ENCODE measurements at regions not wholly inside any gene's neighbourhood (a gene's known extent, or its start where the extent isn't known, plus 50 kb on each side); places are given as distances from the start of the nearest gene placed in this dataset.
"Not testable (repeated sequence)": the region's sequence is repeated elsewhere in the genome, so short reads cannot be mapped to it uniquely, and the experiment has no call there.

DNA sequence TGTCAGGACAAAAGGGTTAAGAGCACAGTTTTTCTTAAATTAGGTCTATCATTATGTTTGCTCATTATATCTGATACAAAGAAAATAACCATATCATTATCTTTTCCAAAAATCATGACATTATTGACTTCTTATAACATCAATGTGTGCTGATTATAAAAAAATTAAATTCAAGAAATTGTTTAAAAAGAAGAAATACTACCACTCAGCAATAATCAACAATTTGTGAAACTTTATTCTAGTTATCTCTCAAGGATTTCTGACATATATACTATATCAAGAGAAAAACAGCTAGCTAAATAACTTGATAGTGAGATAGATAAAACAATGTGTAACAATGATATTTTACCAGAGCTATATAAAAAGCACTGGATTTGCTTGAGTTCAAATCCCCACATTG, 360.7 kb upstream of the PHF14 start:
- no peaks in the 10 kb centered on the region for H3K36me3 Mint-ChIP-seq
- no peak overlapping the region for H3K27ac Mint-ChIP-seq

GRCh38 chr7:10618953-10619352, 354.7 kb upstream of the PHF14 start:
- H3K4me3 Mint-ChIP-seq: no peak overlapping the region
- CTCF ChIA-PET: no interaction called here
- no peaks in the 10 kb centered on the region for H3K27me3 Mint-ChIP-seq
- no peak overlapping the region for H3K27ac Mint-ChIP-seq
- no peak for DNase-seq
- no peaks in the 10 kb centered on the region for H3K9me3 Mint-ChIP-seq
- no peaks in the 10 kb centered on the region for H3K4me1 Mint-ChIP-seq
- no peaks in the 10 kb centered on the region for H3K36me3 Mint-ChIP-seq

More for the DNA sequence above, 360.7 kb upstream of the PHF14 start:
- Mint-ChIP-seq H3K4me3 (no peak overlapping the region), H3K4me1 (no peaks in the 10 kb centered on the region), H3K9me3 (no peaks in the 10 kb centered on the region), H3K27me3 (no peaks in the 10 kb centered on the region)
- DNase-seq: no peak
- CTCF ChIA-PET: no interaction called here

DNA sequence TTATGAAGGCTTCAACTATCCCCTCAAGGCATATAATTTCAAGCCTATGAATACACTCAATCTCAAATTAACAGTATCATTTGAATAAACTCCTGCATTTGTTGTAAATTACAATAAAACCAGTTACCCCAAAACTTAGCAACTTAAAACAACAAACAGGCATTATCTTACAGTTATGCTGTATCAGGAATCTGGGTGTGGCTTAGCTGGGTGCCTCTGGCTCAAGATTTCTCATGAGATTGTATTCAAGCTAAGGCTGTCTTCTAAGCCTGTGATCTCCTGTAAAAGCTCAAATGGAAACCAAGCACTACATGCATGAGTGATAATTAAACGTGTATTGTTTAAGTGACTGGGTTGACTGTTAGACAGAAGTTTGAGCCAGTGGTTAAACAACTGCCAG, 341.0 kb upstream of the PHF14 start:
- DNase-seq: no peak
- Mint-ChIP-seq H3K27ac (no peak overlapping the region), H3K4me3 (no peak overlapping the region), H3K27me3 (no peaks in the 10 kb centered on the region), H3K9me3 (no peaks in the 10 kb centered on the region), H3K4me1 (no peaks in the 10 kb centered on the region), H3K36me3 (no peaks in the 10 kb centered on the region)
- CTCF ChIA-PET: no interaction called here

GRCh38 chr7:10634239-10634638, 339.4 kb upstream of the PHF14 start:
- Mint-ChIP-seq H3K4me1 (no peaks in the 10 kb centered on the region), H3K4me3 (no peak overlapping the region), H3K27me3 (no peaks in the 10 kb centered on the region), H3K9me3 (no peaks in the 10 kb centered on the region), H3K27ac (no peak overlapping the region), H3K36me3 (no peaks in the 10 kb centered on the region)
- CTCF ChIA-PET: no interaction called here
- DNase-seq: no peak

DNA sequence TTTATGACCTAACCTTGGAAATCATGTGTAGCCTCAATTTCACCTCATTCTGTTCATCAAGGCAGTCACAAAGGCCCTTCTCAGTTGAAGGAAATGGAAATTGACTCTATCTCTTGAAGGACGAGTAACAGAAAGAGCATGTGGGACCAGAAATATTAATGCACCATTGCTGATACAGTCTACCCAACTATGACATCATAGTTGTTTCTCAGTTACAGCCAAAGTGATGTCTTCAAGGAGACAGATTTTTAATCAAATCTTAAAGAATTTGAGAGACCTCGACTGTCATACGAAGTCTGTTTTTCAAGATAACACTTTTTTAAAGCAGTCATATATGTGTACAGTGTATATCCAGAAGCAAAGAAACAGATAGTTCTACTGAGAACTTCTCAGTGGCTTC, 335.7 kb upstream of the PHF14 start:
- Mint-ChIP-seq H3K36me3 (no peaks in the 10 kb centered on the region), H3K4me1 (peaks cover 5% of the 10 kb centered on the region)
- CTCF ChIA-PET: interaction anchor here (1.1 kb wide), 1 partner anchor 251 kb away, joined by 3 read pairs; no protein-coding TSS in a partner anchor

GRCh38 chr7:10643545-10643944, 330.1 kb upstream of the PHF14 start:
- no peaks in the 10 kb centered on the region for H3K36me3 Mint-ChIP-seq
- peaks cover 9% of the 10 kb centered on the region for H3K27me3 Mint-ChIP-seq
- H3K4me3 Mint-ChIP-seq: no peak overlapping the region
- CTCF ChIA-PET: no interaction called here
- DNase-seq: peak; percentile 29
- H3K4me1 Mint-ChIP-seq: peaks cover 22% of the 10 kb centered on the region
- no peak overlapping the region for H3K27ac Mint-ChIP-seq
- H3K9me3 Mint-ChIP-seq: no peaks in the 10 kb centered on the region

More for the DNA sequence above, 335.7 kb upstream of the PHF14 start:
- no peak for DNase-seq
- H3K27ac Mint-ChIP-seq: no peak overlapping the region
- no peak overlapping the region for H3K4me3 Mint-ChIP-seq
- H3K9me3 Mint-ChIP-seq: no peaks in the 10 kb centered on the region
- peaks cover 9% of the 10 kb centered on the region for H3K27me3 Mint-ChIP-seq

- Mint-ChIP-seq H3K9me3 (no peaks in the 10 kb centered on the region), H3K4me3 (no peak overlapping the region), H3K4me1 (peaks cover 22% of the 10 kb centered on the region), H3K27ac (no peak overlapping the region), H3K27me3 (peaks cover 5% of the 10 kb centered on the region), H3K36me3 (no peaks in the 10 kb centered on the region)
- CTCF ChIA-PET: no interaction called here
- DNase-seq: no peak
These were observed 328.8 kb upstream of the PHF14 start for GRCh38 chr7:10644849-10645248.

- Mint-ChIP-seq H3K36me3 (no peaks in the 10 kb centered on the region), H3K9me3 (no peaks in the 10 kb centered on the region), H3K4me1 (peaks cover 22% of the 10 kb centered on the region), H3K27ac (no peak overlapping the region), H3K4me3 (no peak overlapping the region), H3K27me3 (no peaks in the 10 kb centered on the region)
- DNase-seq: no peak
- CTCF ChIA-PET: no interaction called here
These were observed 327.5 kb upstream of the PHF14 start for GRCh38 chr7:10646194-10646593.

- no peaks in the 10 kb centered on the region for H3K27me3 Mint-ChIP-seq
- H3K9me3 Mint-ChIP-seq: no peaks in the 10 kb centered on the region
- no peaks in the 10 kb centered on the region for H3K36me3 Mint-ChIP-seq
- H3K27ac Mint-ChIP-seq: no peak overlapping the region
- peaks cover 14% of the 10 kb centered on the region for H3K4me1 Mint-ChIP-seq
- H3K4me3 Mint-ChIP-seq: no peak overlapping the region
- CTCF ChIA-PET: no interaction called here
- no peak for DNase-seq
These were observed 325.4 kb upstream of the PHF14 start for GRCh38 chr7:10648289-10648688.

- DNase-seq, CTCF ChIA-PET, H3K4me3 Mint-ChIP-seq, H3K27me3 Mint-ChIP-seq, H3K9me3 Mint-ChIP-seq, H3K36me3 Mint-ChIP-seq, H3K4me1 Mint-ChIP-seq, H3K27ac Mint-ChIP-seq: not testable (repeated sequence)
These were observed 324.6 kb upstream of the PHF14 start for GRCh38 chr7:10649120-10649519.

GRCh38 chr7:10655031-10655430, 318.6 kb upstream of the PHF14 start:
- Mint-ChIP-seq H3K4me1 (no peaks in the 10 kb centered on the region), H3K27me3 (no peaks in the 10 kb centered on the region), H3K36me3 (no peaks in the 10 kb centered on the region), H3K4me3 (no peak overlapping the region), H3K9me3 (no peaks in the 10 kb centered on the region), H3K27ac (no peak overlapping the region)
- no peak for DNase-seq
- CTCF ChIA-PET: no interaction called here

- CTCF ChIA-PET: interaction anchor here (0.8 kb wide), 1 partner anchor 8 kb away, joined by 3 read pairs; no protein-coding TSS in a partner anchor
- H3K9me3 Mint-ChIP-seq: no peaks in the 10 kb centered on the region
- DNase-seq: no peak
- no peaks in the 10 kb centered on the region for H3K4me1 Mint-ChIP-seq
- H3K27ac Mint-ChIP-seq: no peak overlapping the region
- H3K36me3 Mint-ChIP-seq: no peaks in the 10 kb centered on the region
- H3K4me3 Mint-ChIP-seq: no peak overlapping the region
- no peaks in the 10 kb centered on the region for H3K27me3 Mint-ChIP-seq
These were observed 316.5 kb upstream of the PHF14 start for GRCh38 chr7:10657201-10657600.

DNA sequence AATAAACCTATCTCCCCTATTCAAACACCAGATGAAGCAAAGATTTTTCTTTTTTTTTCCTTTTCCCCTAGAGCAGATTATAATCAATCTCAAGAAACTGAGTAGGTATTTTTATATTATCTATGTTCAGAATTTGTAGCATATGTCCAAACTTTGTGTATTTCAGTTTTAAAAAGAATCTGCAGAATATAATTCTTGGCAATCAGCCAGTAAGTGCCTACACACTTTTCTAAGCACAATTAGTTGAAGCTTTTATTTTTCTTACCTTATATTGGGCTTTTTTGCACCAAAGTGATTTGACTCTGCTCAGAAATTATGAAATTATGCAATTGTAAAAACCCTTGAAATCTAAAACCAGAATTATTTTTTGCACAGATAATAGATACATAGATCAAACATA, 315.8 kb upstream of the PHF14 start:
- no peak overlapping the region for H3K4me3 Mint-ChIP-seq
- CTCF ChIA-PET: interaction anchor here (0.8 kb wide), 1 partner anchor 7 kb away, joined by 3 read pairs; no protein-coding TSS in a partner anchor
- no peaks in the 10 kb centered on the region for H3K27me3 Mint-ChIP-seq
- no peaks in the 10 kb centered on the region for H3K4me1 Mint-ChIP-seq
- DNase-seq: no peak
- no peaks in the 10 kb centered on the region for H3K9me3 Mint-ChIP-seq
- no peak overlapping the region for H3K27ac Mint-ChIP-seq
- H3K36me3 Mint-ChIP-seq: no peaks in the 10 kb centered on the region

GRCh38 chr7:10662491-10662890, 311.2 kb upstream of the PHF14 start:
- DNase-seq: no peak
- Mint-ChIP-seq H3K27ac (no peak overlapping the region), H3K36me3 (no peaks in the 10 kb centered on the region), H3K27me3 (no peaks in the 10 kb centered on the region), H3K9me3 (no peaks in the 10 kb centered on the region), H3K4me3 (no peak overlapping the region), H3K4me1 (no peaks in the 10 kb centered on the region)
- CTCF ChIA-PET: no interaction called here

DNA sequence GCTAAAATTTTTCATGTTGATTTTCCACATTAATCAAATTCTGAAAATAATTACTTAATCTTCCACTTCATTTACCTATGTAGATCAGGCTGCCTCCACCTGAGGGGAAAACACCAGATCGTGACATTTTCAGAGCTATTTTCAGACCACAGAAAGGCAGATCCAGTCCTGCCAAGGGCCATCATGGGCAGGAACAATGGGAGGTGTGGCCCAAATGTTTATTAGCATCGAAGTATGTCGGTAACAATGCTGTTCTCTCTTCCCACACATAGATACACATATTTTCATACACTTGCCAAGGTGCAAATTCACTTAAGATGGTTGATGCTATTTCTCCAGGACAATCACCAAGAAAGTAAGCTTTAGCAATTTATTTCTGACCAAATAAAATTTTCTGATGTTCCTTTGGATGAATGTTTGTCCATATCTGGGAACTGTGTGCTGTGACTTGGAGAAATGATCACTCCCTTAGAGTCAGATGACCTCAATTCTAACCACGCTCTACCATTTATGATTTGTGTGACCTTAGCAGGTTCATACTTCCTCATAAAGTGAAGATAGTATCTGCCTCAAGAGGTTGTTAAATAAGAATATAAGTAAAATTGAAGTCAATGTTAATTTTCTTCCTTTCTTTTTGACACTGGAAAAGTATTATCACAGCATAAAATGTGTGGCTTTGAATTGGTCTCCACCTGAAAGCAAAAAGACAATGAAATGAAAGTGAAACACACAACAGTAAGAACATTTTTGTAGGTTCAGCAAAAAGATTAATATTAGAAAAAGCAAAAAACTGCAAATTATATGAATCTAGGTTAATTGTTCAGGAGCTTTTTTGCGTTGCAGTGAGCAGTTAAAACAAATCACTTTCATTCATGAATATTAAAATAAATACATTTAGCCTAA, 310.4 kb upstream of the PHF14 start:
- no peaks in the 10 kb centered on the region for H3K27me3 Mint-ChIP-seq
- no peaks in the 10 kb centered on the region for H3K36me3 Mint-ChIP-seq
- H3K4me1 Mint-ChIP-seq: no peaks in the 10 kb centered on the region
- CTCF ChIA-PET: no interaction called here
- H3K27ac Mint-ChIP-seq: no peak overlapping the region
- H3K4me3 Mint-ChIP-seq: no peak overlapping the region
- no peaks in the 10 kb centered on the region for H3K9me3 Mint-ChIP-seq
- DNase-seq: no peak
